Effector memory CD8-positive, alpha-beta T cell (primary cell): ENCODE measurements at regions not wholly inside any gene's neighbourhood (a gene's known extent, or its start where the extent isn't known, plus 50 kb on each side); places are given as distances from the start of the nearest gene placed in this dataset.

Experiments
- ATAC-seq: fragments of 150-1000 bp; cut with Tn5 transposase; replicated peaks from 2 replicates; pipeline ENCODE4 v1.10.0; 2021; ENCODE audit warnings: mild to moderate bottlenecking, moderate library complexity
- DNase-seq, 3 experiments: peaks; one replicate each; pipeline ENCODE4 v3.0.0; 2021
- H3K27ac Mint-ChIP-seq, 2 donors: one replicate each; pipeline ENCODE4 v1.8.0; 2022; ENCODE audit warnings: mild to moderate bottlenecking in 2 of 2, mixed read lengths in 2 of 2, moderate library complexity in 2 of 2
- H3K27me3 Mint-ChIP-seq, 2 donors: one replicate each; pipeline ENCODE4 v1.8.0; 2022; ENCODE audit warnings: mixed read lengths in 2 of 2
- H3K36me3 Mint-ChIP-seq: one replicate; pipeline ENCODE4 v1.8.0; 2022; ENCODE audit warnings: mild to moderate bottlenecking, moderate library complexity, mixed read lengths; ENCODE audit not compliant: insufficient read depth
- H3K4me1 Mint-ChIP-seq, 2 donors: one replicate each; pipeline ENCODE4 v1.8.0; 2022; ENCODE audit warnings: low read depth in 2 of 2, mixed read lengths in 2 of 2
- H3K4me3 Mint-ChIP-seq, 2 donors: one replicate each; pipeline ENCODE4 v1.8.0; 2022; ENCODE audit warnings: mild to moderate bottlenecking in 2 of 2, mixed read lengths in 2 of 2, moderate library complexity in 2 of 2
- H3K9me3 Mint-ChIP-seq, 2 donors: one replicate each; pipeline ENCODE4 v1.8.0; 2022; ENCODE audit warnings: mixed read lengths in 2 of 2

GRCh38 chr11:81388326-81388725 is 1345.3 kb downstream of the FAM181B start:
- Mint-ChIP-seq H3K4me3 (no peak overlapping the region), H3K9me3 (peaks cover 0 to 2% of the 10 kb centered on the region in 2 donors), H3K4me1 (no peaks in the 10 kb centered on the region), H3K36me3 (no peaks in the 10 kb centered on the region), H3K27ac (no peak overlapping the region), H3K27me3 (no peaks in the 10 kb centered on the region)
- DNase-seq (no peak), ATAC-seq (no peak)

- Mint-ChIP-seq H3K9me3 (no peaks in the 10 kb centered on the region), H3K27me3 (no peaks in the 10 kb centered on the region), H3K4me3 (no peak overlapping the region), H3K36me3 (no peaks in the 10 kb centered on the region), H3K4me1 (no peaks in the 10 kb centered on the region), H3K27ac (no peak overlapping the region)
- DNase-seq (no peak), ATAC-seq (no peak)
Measured at GRCh38 chr11:81380395-81380794, 1353.3 kb downstream of the FAM181B start.

- Mint-ChIP-seq H3K4me3 (no peak overlapping the region), H3K4me1 (no peaks in the 10 kb centered on the region), H3K27ac (no peak overlapping the region), H3K27me3 (no peaks in the 10 kb centered on the region), H3K9me3 (peaks cover 0 to 7% of the 10 kb centered on the region in 2 donors), H3K36me3 (no peaks in the 10 kb centered on the region)
- DNase-seq (no peak), ATAC-seq (no peak)
Measured at GRCh38 chr11:81377418-81377817, 1356.2 kb downstream of the FAM181B start.

- Mint-ChIP-seq H3K4me1 (no peaks in the 10 kb centered on the region), H3K4me3 (no peak overlapping the region), H3K27ac (no peak overlapping the region), H3K9me3 (peaks cover 4 to 7% of the 10 kb centered on the region in 2 donors), H3K27me3 (no peaks in the 10 kb centered on the region), H3K36me3 (no peaks in the 10 kb centered on the region)
- no peak for DNase-seq
- no peak for ATAC-seq
Measured at GRCh38 chr11:81373986-81374385, 1359.7 kb downstream of the FAM181B start.

- Mint-ChIP-seq H3K27ac (no peak overlapping the region), H3K27me3 (no peaks in the 10 kb centered on the region), H3K36me3 (no peaks in the 10 kb centered on the region), H3K4me1 (no peaks in the 10 kb centered on the region), H3K9me3 (peaks cover 8 to 10% of the 10 kb centered on the region in 2 donors), H3K4me3 (no peak overlapping the region)
- no peak for DNase-seq
- ATAC-seq, result no peak
Measured at GRCh38 chr11:81368192-81368591, 1365.5 kb downstream of the FAM181B start.

- Mint-ChIP-seq H3K4me3 (no peak overlapping the region), H3K36me3 (no peaks in the 10 kb centered on the region), H3K27ac (no peak overlapping the region), H3K9me3 (peaks cover 6 to 10% of the 10 kb centered on the region in 2 donors), H3K27me3 (no peaks in the 10 kb centered on the region), H3K4me1 (no peaks in the 10 kb centered on the region)
- ATAC-seq (no peak), DNase-seq (no peak)
Measured at GRCh38 chr11:81365496-81365895, 1368.2 kb downstream of the FAM181B start.

GRCh38 chr11:81359476-81359875 is 1374.2 kb downstream of the FAM181B start:
- Mint-ChIP-seq H3K4me1 (no peaks in the 10 kb centered on the region), H3K27me3 (no peaks in the 10 kb centered on the region), H3K27ac (no peak overlapping the region), H3K36me3 (no peaks in the 10 kb centered on the region), H3K9me3 (peaks cover 0 to 10% of the 10 kb centered on the region in 2 donors), H3K4me3 (no peak overlapping the region)
- ATAC-seq, result no peak
- DNase-seq, result no peak

- no peak overlapping the region for H3K27ac Mint-ChIP-seq
- no peaks in the 10 kb centered on the region for H3K27me3 Mint-ChIP-seq
- DNase-seq, result no peak
- no peaks in the 10 kb centered on the region for H3K4me1 Mint-ChIP-seq
- no peak overlapping the region for H3K4me3 Mint-ChIP-seq
- H3K36me3 Mint-ChIP-seq, result no peaks in the 10 kb centered on the region
- peaks cover 0 to 3% of the 10 kb centered on the region in 2 donors for H3K9me3 Mint-ChIP-seq
- ATAC-seq, result no peak
Measured at GRCh38 chr11:81345609-81346008, 1388.1 kb downstream of the FAM181B start.

- no peak for DNase-seq
- Mint-ChIP-seq H3K4me1 (no peaks in the 10 kb centered on the region), H3K27ac (no peak overlapping the region), H3K27me3 (no peaks in the 10 kb centered on the region), H3K4me3 (no peak overlapping the region), H3K36me3 (no peaks in the 10 kb centered on the region), H3K9me3 (peaks cover 0 to 6% of the 10 kb centered on the region in 2 donors)
- no peak for ATAC-seq
Measured at GRCh38 chr11:81342966-81343365, 1390.7 kb downstream of the FAM181B start.

- Mint-ChIP-seq H3K27ac (no peak overlapping the region), H3K4me1 (no peaks in the 10 kb centered on the region), H3K4me3 (no peak overlapping the region), H3K27me3 (no peaks in the 10 kb centered on the region), H3K36me3 (no peaks in the 10 kb centered on the region), H3K9me3 (peaks cover 6 to 17% of the 10 kb centered on the region in 2 donors)
- ATAC-seq, result no peak
- DNase-seq, result no peak
Measured at GRCh38 chr11:81340225-81340624, 1393.4 kb downstream of the FAM181B start.

- H3K4me1 Mint-ChIP-seq, result no peaks in the 10 kb centered on the region
- H3K36me3 Mint-ChIP-seq, result no peaks in the 10 kb centered on the region
- no peaks in the 10 kb centered on the region for H3K27me3 Mint-ChIP-seq
- H3K9me3 Mint-ChIP-seq, result peaks cover 6 to 20% of the 10 kb centered on the region in 2 donors
- ATAC-seq (no peak), DNase-seq (no peak)
- no peak overlapping the region for H3K27ac Mint-ChIP-seq
- H3K4me3 Mint-ChIP-seq, result no peak overlapping the region
Measured at GRCh38 chr11:81339521-81339920, 1394.1 kb downstream of the FAM181B start.

- DNase-seq, result no peak
- H3K27me3 Mint-ChIP-seq, result no peaks in the 10 kb centered on the region
- no peaks in the 10 kb centered on the region for H3K4me1 Mint-ChIP-seq
- H3K9me3 Mint-ChIP-seq, result peaks cover 6 to 20% of the 10 kb centered on the region in 2 donors
- no peak overlapping the region for H3K27ac Mint-ChIP-seq
- H3K4me3 Mint-ChIP-seq, result no peak overlapping the region
- no peak for ATAC-seq
- H3K36me3 Mint-ChIP-seq, result no peaks in the 10 kb centered on the region
Measured at GRCh38 chr11:81337756-81338155, 1395.9 kb downstream of the FAM181B start.

- H3K27me3 Mint-ChIP-seq, result no peaks in the 10 kb centered on the region
- no peak overlapping the region for H3K27ac Mint-ChIP-seq
- DNase-seq (no peak), ATAC-seq (no peak)
- H3K9me3 Mint-ChIP-seq, result peaks cover 8 to 25% of the 10 kb centered on the region in 2 donors
- H3K36me3 Mint-ChIP-seq, result no peaks in the 10 kb centered on the region
- no peaks in the 10 kb centered on the region for H3K4me1 Mint-ChIP-seq
- H3K4me3 Mint-ChIP-seq, result no peak overlapping the region
Measured at GRCh38 chr11:81332276-81332675, 1401.4 kb downstream of the FAM181B start.

- no peak for DNase-seq
- no peak for ATAC-seq
- no peak overlapping the region for H3K4me3 Mint-ChIP-seq
- H3K27me3 Mint-ChIP-seq, result no peaks in the 10 kb centered on the region
- H3K4me1 Mint-ChIP-seq, result no peaks in the 10 kb centered on the region
- no peaks in the 10 kb centered on the region for H3K36me3 Mint-ChIP-seq
- no peak overlapping the region for H3K27ac Mint-ChIP-seq
- H3K9me3 Mint-ChIP-seq, result peaks cover 6 to 20% of the 10 kb centered on the region in 2 donors
Measured at GRCh38 chr11:81331611-81332235, 1401.9 kb downstream of the FAM181B start.
